HG03196 (cell line): ENCODE measurements at regions not wholly inside any gene's neighbourhood (a gene's known extent, or its start where the extent isn't known, plus 50 kb on each side); places are given as distances from the start of the nearest gene placed in this dataset.
"Not testable (repeated sequence)": the region's sequence is repeated elsewhere in the genome, so short reads cannot be mapped to it uniquely, and the experiment has no call there.

ENCODE experiments used
- ATAC-seq: cut with Tn5 transposase; IDR thresholded peaks from one replicate; pipeline ENCODE4 v1.9.1; 2021; ENCODE audit not compliant: unreplicated experiment

DNA sequence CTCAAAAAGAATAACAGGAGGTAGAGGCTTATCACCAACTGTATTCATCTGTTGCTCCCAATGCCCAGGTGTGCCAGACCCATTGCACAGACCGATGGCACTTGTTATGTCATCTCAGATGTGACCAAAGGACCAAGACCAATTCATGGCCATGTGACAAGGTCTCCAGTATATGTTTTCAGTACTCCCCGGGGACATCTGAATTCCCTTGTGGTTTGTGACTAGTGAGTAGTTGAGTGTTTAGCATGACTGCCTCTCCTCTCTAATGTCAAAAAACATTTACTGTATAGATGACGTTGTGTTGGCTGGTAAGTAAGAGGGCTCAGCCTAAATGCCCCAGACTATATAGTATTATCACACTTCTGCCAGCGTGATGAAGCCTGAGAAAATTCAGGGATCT lies 202.1 kb upstream of the SMIM30 start:
- ATAC-seq: no peak

DNA sequence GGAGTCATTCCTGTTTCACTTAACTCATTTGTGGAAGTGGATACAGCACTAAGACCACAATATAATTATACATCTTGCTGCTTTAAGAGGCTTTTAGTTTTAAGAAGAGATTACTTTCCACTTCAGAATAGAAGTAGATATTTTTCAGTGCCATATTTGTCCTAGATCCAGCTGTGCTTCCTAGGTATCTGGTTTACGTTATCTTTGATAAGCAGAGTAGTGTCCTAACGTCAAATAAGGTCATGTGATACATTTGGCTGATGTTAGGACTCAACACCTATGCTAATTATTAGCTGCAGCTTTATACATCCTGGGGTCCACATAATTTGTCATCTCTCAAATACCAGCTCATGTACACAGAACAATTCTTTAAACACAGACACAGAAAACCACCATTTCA lies 196.2 kb upstream of the SMIM30 start:
- ATAC-seq: no peak

DNA sequence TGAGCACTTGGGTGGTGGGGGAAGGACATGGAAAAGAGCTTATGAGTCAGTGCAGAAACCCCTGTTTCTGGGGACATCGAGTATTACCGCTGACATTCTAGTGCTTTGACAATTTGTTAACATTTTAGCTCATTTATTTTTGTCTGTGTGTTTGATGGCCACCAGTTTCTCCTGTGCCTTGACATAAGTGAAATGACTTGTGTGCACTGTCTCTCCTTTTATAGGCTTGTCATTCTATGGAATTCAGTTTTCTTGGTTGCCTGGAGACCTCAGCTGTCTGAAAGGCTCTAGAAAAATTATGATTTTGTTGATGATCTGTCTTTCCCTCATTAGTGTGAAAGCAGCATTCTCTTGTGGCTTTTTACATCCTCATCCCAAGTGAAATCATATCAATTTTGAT lies 190.0 kb upstream of the SMIM30 start:
- no peak for ATAC-seq

DNA sequence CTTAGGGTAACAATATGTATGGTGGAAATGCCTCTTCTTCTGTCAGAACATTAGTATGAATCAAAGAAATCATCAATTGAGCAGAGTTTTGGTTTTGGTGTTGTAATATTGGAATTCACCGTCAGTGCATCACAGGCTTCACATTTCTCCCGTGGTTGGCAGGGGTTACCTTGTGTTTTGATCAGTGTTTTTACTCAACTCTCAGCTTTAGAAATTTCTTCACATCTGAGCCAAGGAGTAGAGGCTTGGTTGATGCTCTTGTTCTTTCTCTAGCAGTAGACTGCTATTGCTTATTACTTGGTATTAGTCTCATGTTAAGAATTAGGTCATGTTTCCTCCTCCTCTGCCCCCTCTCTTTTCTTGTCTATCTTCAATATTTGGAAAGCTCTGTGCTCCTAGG lies 188.8 kb upstream of the SMIM30 start:
- ATAC-seq: no peak

DNA sequence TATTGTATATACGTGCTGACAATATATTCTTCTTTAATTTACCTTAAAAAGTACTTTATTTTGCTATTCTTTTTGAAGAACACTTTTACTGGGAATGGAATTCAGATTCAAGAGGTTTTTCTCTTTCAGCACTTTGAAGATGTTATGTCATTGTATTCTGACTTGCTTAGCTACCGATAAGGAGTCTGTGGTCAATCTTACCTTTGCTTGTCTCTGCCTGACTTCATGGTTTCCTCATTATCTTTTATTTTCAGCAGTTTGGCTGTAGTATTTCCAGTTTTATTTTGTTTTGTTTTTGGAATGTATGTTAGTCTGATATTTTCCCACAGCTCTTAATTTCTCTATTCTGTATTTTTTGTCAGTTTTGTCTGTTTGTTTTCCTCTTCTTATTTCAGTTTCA lies 187.9 kb upstream of the SMIM30 start:
- no peak for ATAC-seq

DNA sequence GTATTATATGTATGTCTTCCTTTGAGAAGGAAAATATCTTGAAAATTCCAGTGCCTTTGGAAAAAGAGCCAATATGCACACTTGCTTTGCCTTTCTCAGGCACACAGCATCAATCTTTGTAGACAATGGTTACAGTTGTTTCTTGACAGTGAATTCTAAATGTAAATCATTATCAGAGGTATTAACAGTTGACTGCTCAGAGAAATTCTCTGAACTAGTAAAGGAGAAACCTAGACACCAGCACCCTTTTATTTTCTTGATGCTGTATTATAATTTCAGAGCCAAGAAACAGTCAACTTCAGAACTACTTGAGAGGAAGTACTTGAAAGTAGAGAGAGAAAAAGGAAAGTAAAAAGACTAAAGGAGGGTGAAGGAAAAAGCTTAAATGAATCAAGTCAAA lies 185.8 kb upstream of the SMIM30 start:
- ATAC-seq: no peak

DNA sequence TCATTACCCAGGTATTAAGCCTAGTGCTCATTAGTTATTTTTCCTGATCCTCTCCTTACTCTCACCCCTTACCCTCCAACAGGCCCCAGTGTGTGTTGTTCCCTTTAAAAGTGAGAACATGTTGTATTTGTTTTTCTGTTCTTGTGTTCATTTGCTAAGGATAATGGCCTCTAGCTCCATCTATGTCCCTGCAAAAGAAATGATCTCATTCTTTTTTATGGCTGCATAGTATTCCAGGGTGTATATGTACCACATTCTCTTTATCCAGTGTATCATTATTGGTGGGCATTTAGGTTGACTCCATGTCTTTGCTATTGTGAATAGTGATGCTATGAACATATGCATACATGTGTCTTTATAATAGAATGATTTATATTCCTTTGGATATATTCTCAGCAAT lies 185.0 kb upstream of the SMIM30 start:
- not testable (repeated sequence) for ATAC-seq

DNA sequence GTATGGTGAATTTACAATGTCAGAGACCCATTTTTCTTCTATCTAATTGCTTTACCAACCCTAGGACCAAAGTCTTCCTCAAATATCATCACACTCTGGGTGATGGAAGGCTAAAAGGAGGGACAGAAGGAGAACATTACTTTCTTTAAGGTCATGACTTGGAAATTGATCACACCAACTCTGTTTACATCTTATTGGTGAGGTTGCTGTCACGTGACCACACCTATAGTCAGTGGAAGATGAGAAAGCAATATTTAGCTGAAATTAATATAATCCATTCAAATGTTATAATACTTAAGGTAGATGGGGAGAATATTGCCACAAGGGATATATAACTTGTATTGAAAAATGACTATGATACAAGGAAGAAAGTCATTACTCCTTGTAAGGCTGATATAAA lies 183.6 kb upstream of the SMIM30 start:
- no peak for ATAC-seq

DNA sequence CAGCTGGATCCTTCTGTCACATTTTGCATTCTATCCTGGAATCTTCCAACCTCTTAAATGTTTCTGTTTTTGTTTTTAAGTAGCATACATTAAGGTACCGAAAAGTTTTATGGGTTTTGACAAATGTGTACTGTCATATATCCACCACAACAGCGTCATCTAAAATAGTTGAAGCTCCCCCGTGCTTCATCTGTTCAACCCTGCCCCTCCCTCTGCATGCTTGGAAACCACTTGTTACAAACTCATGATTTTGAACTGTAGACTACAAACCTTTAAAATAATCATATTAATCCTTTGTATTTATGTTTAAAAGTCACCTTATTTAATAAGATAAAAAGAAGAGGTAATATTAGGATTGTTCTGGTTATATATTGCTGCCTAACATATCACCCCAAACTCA lies 182.8 kb upstream of the SMIM30 start:
- ATAC-seq: no peak

DNA sequence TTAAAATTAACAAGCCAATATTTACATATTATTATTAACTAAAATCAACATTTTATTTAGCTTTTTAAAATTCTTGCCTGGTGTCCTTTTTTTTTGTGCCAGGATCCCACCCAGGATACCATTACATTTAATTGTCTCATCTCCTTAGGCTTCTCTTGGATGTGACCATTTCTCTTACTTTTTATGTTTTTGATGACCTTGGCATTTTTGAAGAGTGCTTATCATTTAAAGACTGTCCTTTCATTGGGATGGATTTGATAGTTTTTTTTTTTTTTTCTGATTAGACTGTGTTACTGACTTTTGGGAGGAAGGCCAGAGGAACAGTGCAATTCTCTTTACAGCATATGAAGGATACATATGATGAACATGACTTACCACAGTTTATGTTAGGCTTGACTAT lies 181.4 kb upstream of the SMIM30 start:
- ATAC-seq: no peak

DNA sequence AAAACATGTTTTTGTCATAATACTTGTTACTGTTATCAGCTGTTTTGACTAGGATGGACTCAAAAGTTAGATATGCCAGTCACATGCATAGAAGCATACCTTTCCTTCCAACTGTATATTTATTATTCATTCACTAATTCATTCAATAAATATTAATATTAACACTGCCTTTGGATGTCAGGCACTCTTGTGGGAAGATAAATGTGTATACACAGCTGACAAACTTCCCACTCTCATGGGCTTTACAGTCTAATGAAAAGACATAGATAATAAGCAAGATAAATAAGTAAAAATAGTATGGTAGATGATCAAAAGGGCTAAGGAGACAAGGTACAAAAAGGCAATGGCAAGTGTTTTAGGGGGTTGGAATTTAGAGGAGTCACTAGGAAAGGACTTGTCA lies 180.1 kb upstream of the SMIM30 start:
- no peak for ATAC-seq

DNA sequence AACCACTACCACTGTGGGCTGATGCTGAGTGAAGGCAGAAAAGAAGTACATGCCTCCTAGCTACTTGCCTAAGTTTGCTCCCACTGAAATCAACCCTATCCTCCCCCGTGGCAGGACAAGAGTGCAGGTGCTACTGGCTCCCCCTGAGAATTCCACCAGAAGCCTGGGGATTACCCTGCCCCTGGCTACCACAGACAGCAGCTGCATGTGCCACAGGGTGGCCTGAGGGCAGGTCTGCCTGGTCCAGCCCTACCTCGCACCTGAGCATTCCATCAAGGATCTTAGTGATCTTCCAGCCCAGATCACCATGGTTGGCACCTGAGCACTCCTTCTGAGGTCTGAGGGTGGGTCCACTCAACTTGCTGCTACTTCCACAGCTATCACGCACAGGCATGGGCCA lies 176.4 kb upstream of the SMIM30 start:
- ATAC-seq: no peak

DNA sequence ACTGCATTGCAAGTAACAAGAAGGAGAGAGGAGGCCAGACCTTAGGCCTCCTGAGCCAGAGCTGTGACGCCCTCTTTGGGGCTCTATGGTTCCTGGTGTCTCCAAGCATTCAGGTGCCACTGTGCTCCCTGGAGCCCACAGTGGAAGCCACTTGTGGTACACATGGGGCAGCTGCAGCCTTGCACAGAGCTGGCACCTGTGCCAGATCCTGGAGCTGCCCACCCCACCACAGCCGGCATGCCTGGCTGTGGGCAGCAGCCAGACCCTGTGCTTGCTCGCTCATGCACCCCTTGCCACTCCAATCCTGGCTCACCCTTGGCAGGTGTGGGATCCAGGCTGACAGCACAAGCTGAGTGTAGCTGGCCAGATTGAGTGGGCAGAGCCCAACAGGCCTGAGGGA lies 173.8 kb upstream of the SMIM30 start:
- ATAC-seq: no peak

DNA sequence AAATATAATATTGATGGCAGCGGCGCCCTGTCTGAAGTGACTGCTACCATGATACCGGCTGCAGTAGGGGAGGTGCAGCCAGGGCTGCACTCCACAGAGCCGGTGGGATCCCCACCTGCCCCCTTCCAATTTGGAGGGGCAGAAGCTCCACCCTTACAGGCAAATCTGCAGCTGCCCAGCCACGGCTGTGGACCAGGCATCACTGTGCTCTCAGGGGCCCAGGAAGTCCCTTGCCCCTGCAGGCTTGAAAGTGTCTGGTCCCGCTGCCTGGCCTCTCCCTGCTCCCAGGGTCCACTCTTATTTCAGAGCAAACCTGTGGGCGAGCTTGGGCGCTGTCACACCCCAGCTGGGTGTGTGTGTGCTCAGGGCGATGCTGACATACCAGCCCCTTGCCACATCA lies 172.7 kb upstream of the SMIM30 start:
- ATAC-seq: no peak

DNA sequence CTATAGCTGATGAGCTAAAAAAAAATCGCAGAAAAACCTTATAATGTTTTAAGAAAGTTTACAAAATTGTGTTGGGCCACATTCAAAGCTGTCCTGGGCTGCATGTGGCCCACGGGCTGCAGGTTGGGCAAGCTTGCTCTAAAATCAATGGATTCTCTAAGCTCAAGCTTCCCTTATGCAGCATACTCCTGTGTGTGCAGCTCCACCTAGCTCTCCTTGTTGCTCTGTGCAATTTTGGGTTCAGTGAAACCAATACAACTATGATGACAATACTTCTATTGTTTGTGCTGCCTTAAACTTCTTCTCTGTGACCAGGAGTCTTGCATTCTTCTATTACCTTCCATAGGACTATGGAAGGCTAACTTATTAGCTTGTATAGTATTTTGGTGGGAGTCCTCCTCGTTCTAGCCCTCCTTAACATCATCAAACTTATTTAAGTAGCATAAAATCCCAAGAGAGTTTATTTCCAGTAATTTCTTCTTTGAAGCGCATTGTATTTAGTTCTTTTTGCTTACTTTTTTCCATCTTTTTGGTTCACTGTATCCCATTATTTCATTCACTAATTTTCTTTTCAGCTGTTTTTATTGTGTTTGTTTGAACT lies 170.9 kb upstream of the SMIM30 start:
- ATAC-seq: no peak

DNA sequence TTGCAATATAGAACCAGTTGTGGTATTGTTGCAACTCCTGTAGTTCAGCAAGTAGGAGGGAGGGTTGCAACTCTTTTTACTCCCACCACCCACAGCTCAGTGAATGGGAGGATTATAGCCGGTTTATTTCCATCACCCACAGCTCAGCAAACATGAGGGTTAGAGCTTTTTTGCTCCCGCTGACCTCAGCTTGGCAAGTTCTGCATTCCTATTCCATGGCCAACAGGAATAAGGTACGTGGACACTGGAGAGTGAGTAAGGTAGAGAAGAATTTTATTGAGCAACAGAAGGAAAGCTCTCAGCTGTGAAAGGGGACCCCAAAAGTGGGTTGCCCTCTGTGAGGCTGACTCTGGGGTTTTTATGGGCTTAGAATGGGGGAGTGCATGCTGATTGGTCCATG lies 167.1 kb upstream of the SMIM30 start:
- ATAC-seq: no peak

DNA sequence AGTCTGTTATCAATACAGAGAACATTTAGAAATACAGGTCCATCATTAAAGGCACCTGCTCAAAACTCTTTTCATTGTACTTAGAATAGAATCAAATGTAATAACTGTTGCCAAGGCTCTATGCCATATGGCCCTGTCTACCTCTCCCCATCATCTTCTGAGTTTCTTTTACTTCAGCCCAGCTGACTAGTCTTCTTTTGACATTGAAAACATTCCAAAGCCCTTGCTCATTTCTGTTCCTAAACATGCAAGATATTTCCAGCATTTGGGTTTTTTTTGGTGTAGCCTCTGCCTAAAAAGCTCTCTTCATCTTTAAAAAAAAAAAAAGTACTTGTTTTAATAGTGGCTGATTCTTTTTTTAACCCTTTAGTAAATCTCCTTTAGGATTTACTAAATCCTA lies 165.5 kb upstream of the SMIM30 start:
- ATAC-seq: no peak

DNA sequence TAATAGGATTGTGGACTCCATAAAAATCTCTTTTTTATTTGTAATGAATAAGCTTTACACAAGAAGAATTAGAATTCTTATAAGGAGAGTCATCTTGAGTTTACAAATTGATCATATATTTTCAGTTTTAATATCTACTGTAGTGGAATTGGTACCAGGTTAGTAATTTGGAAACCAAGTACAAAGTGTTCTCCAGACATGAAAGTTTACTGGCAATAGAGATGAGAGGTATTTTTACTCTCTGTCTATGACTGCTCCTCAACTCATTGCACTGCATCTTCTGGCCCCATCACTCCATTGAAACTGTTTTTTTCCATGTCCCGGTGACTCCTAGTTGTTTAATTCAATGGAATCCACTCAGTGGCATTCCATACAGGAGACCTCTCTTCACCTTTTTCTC lies 164.5 kb upstream of the SMIM30 start:
- ATAC-seq: no peak

DNA sequence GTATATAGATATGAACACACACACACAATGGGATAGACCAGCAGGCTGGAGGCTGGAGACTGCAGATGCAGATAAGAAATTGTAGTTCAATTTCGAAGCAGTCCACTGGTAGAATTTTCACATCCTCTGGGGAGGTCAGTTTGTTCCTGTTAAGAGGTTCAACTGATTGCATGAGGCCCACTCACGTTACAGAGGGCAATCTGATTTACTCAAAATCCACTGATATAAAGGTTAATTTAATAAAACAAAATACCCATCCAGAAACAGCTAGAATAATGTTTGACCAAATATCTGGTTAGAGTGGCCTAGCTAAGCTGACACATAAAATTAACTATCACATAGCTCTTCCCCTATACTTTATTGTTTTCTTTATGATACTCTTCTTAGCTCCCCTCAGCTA lies 162.9 kb upstream of the SMIM30 start:
- no peak for ATAC-seq

DNA sequence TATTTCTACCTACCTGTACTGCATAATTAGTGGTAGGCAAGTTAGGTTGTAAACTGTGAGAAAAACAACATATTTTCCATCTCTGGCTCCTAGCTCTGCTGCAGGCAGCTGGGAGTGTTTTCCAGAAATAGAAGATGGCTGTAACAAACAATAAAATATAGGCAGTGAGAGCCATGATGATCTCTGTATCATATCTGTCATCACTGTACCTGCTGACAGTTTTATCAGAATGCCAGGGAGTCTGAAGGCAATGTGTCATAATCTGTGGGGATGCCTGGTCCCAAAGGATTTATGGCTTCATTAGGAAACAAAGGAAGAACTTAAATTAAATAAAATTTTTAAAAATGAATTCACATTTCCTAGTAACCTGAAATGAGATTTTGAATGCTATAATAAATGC lies 160.9 kb upstream of the SMIM30 start:
- no peak for ATAC-seq

DNA sequence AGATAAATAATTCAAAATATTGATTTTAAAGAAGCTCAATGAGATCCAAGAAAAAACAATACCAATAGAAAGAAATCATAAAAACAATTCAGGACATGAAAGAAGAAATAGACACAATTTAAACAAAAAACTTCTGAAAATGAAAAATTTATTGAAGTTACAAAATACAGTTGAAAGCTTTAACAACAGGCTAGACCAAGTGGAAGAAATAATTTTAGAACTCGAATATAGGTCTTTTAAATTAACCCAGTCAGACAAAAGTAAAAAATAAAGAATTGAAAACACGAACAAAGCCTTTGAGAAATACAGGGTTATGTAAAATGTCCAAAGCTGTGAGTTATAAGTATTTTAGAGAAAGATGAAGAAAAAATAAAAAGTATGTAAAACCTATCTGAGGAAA lies 152.4 kb upstream of the SMIM30 start:
- ATAC-seq: no peak

DNA sequence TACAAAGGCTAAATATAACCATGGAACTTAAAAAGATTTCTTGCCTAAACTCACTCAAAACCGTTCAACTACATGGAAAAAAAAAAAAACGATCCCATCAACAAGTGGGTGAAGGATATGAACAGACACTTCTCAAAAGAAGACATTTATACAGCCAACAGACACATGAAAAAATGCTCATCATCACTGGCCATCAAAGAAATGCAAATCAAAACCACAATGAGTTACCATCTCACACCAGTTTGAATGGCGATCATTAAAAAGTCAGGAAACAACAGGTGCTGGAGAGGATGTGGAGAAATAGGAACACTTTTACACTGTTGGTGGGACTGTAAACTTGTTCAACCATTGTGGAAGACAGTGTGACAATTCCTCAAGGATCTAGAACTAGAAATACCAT lies 151.2 kb upstream of the SMIM30 start:
- not testable (repeated sequence) for ATAC-seq

DNA sequence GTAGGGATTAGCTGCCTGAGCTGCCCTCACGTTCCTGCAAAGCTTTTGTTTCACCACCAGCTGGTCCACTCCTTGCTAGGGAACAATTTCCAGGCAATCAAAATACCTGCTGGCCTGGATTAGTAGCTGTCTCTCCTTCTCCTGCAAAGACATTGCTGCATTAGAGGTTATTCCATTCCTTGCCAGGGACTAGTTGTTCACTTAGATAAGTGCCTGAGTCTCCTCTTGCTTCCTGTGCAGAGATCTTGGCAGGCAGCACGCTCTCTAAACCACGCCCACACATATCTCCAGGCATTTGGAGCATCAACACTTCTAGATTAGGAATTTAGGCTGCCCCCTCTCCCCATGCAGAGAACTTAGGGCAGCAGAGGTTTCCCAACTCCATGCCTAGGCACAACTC lies 150.4 kb upstream of the SMIM30 start:
- ATAC-seq: no peak

DNA sequence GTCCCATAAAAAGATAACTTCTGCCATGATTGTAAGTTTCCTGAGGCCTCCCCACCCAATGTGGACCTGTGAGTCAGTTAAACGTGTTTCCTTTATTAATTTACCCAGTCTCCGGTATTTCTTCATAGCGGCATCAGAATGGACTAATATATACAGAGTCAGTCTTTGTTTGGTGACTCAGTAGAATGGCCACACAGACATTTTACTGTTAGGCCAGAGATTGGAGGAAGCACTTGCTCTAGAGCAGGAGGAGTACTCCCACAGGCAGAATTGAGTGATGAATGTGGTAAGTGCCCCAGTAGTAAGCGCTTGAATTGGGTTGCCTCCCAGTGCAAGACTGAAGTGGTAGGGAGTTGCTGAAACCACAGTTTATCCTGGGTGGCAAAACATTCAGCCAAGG lies 149.5 kb upstream of the SMIM30 start:
- ATAC-seq: no peak
